Spleen (tissue), 7 donors: ENCODE measurements at regions not wholly inside any gene's neighbourhood (a gene's known extent, or its start where the extent isn't known, plus 50 kb on each side); places are given as distances from the start of the nearest gene placed in this dataset.

ENCODE experiments used
- CTCF ChIP-seq, 11 experiments: fragments of 200-600 bp in 7 of 11; fragments of 450-650 bp in 4 of 11; sonication (generic) in 4 of 11; IDR thresholded peaks in 8 of 11; conservative IDR thresholded peaks in 3 of 11; 1 replicate in 7 of 11; 2 replicates in 4 of 11; pipeline versions ENCODE4 v1.4.0 to v1.8.0; 2016 to 2021; ENCODE audit warnings: antibody characterized with exemption in 11 of 11, inconsistent platforms in 4 of 11, mild to moderate bottlenecking in 1 of 11
- POLR2A ChIP-seq, 3 donors: fragments of 450-650 bp; IDR thresholded peaks; one replicate each; pipeline ENCODE4 v1.5.1; 2017; ENCODE audit warnings: antibody characterized with exemption in 3 of 3, mild to moderate bottlenecking in 1 of 3
- POLR2AphosphoS5 ChIP-seq, 3 donors: sonication (generic); formaldehyde crosslinking; IDR thresholded peaks; one replicate each; pipeline ENCODE4 v1.5.1; 2017; ENCODE audit warnings: antibody characterized with exemption in 3 of 3
- donor health status: DM: no; HTN: no; CAD: no; lungs with moderate emphysema.
- donor health status: DM: no; HTN: no; CAD: no.
- donor health status: DM: no; HTN: no; CAD: no.

DNA sequence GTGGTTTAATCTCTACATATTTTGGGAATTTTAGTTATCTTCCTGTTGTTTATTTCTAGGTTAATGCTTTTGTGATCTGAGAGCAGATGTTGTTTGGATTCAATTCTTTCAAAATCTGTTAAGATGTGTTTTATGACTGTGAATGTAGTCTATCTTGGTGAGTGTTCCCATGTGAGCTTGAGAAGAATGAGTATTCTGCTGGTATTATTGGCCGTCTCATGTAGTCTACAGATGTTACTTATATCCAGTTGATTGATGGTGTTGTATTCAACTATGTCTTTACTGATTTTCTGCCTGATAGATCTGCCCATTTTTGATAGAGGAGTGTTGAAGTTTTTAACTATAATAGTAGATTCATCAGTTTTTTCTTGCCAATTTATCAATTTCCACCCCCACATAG, 141.4 kb upstream of the FOXP2 start:
- TF ChIP-seq CTCF (IDR thresholded peaks at IDR 0.05 in 8 of 11, conservative IDR thresholded peaks at IDR 0.05 in 3 of 11) (no peak), POLR2A (IDR thresholded peaks at IDR 0.05) (no peak), POLR2AphosphoS5 (IDR thresholded peaks at IDR 0.05) (no peak)
